DND-41 (cell line): ENCODE measurements at regions not wholly inside any gene's neighbourhood (a gene's known extent, or its start where the extent isn't known, plus 50 kb on each side); places are given as distances from the start of the nearest gene placed in this dataset.

Experiments used
- EZH2 ChIP-seq: IDR thresholded peaks from 3 replicates; pipeline ENCODE4 v1.6.1; 2012; ENCODE audit warnings: borderline replicate concordance, low read depth, mild to moderate bottlenecking, moderate library complexity, low read length, inconsistent platforms; ENCODE audit not compliant: severe bottlenecking
- TF ChIP-seq, protein P1 (sequence below): IDR thresholded peaks from 2 replicates; pipeline ENCODE4 v1.5.1; 2012; ENCODE audit warnings: borderline replicate concordance, low read length, moderate library complexity, mild to moderate bottlenecking; ENCODE audit not compliant: poor library complexity, severe bottlenecking; ENCODE audit errors: extremely low read depth

DNA sequence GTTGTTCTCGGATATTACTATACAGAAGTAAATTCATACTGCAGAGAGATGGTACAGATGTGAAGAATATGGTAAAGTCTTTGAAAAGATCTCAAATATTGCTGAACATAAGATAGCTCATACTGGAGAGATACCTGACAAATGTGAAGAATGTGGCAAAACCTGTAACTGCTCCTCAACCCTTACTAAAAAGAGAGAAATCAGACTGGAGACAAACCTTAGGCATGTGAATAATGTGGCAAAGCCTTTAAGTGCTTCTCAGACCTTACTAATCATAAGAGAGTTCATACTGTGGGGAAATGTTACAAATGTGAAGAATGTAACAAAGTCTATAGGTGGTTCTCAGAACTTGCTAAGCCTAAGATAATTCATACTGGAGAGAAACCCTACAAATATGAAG, 986.0 kb upstream of the TSPY4 start:
- TF ChIP-seq EZH2: no peak
- TF ChIP-seq, protein P1, sequence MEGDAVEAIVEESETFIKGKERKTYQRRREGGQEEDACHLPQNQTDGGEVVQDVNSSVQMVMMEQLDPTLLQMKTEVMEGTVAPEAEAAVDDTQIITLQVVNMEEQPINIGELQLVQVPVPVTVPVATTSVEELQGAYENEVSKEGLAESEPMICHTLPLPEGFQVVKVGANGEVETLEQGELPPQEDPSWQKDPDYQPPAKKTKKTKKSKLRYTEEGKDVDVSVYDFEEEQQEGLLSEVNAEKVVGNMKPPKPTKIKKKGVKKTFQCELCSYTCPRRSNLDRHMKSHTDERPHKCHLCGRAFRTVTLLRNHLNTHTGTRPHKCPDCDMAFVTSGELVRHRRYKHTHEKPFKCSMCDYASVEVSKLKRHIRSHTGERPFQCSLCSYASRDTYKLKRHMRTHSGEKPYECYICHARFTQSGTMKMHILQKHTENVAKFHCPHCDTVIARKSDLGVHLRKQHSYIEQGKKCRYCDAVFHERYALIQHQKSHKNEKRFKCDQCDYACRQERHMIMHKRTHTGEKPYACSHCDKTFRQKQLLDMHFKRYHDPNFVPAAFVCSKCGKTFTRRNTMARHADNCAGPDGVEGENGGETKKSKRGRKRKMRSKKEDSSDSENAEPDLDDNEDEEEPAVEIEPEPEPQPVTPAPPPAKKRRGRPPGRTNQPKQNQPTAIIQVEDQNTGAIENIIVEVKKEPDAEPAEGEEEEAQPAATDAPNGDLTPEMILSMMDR: no peak
